T-cell (primary cell): ENCODE measurements at regions not wholly inside any gene's neighbourhood (a gene's known extent, or its start where the extent isn't known, plus 50 kb on each side); places are given as distances from the start of the nearest gene placed in this dataset.

Source experiments
- ATAC-seq, 4 experiments: fragments of 200-7000 bp in 3 of 4; fragments of 150-1000 bp in 1 of 4; cut with Tn5 transposase; replicated peaks in 1 of 4; 1 replicate in 3 of 4; 2 replicates in 1 of 4; pipeline ENCODE4 v1.10.0; 2021; ENCODE audit warnings: moderate library complexity in 3 of 4, mild to moderate bottlenecking in 2 of 4, moderate number of reproducible peaks in 1 of 4
- CTCF ChIA-PET, 2 donors: fragments of 300-600 bp; sonication (Branson Sonifier 250); formaldehyde crosslinking; loops; one replicate each; lab custom pipeline; 2022; ENCODE audit warnings: antibody characterized with exemption in 2 of 2; lab: Charles Lee
- POLR2A ChIA-PET, 2 donors: fragments of 300-600 bp; sonication (Branson Sonifier 250); formaldehyde crosslinking; loops; one replicate each; lab custom pipeline; 2022; ENCODE audit warnings: antibody characterized with exemption in 2 of 2; lab: Charles Lee
- DNase-seq, 35 experiments: peaks; one replicate each; pipeline versions ENCODE4 v3.0.0 to v3.0.0-alpha.2; 2013 to 2023
- H3K27ac ChIP-seq: one replicate; pipeline ENCODE4 v1.5.1; 2013; ENCODE audit warnings: low read length
- H3K27me3 ChIP-seq, 2 experiments: replicated peaks in 1 of 2; 1 replicate in 1 of 2; 2 replicates in 1 of 2; pipeline versions ENCODE4 v1.6.1 to v1.7.0; 2013; ENCODE audit warnings: low read length in 1 of 2, mixed read lengths in 1 of 2; ENCODE audit not compliant: control insufficient read depth in 2 of 2, insufficient read depth in 2 of 2; ENCODE audit errors: extremely low read depth in 1 of 2
- H3K36me3 ChIP-seq, 2 donors: 1 replicate in 1 of 2; 2 replicates in 1 of 2; pipeline versions ENCODE4 v1.6.1 to v1.7.0; 2013; ENCODE audit warnings: low read length in 1 of 2; ENCODE audit not compliant: control insufficient read depth in 2 of 2, insufficient read depth in 1 of 2; ENCODE audit errors: extremely low read depth in 1 of 2
- H3K4me1 ChIP-seq, 2 experiments: 1 replicate in 1 of 2; 2 replicates in 1 of 2; pipeline versions ENCODE4 v1.6.1 to v1.7.0; 2013; ENCODE audit warnings: low read length in 2 of 2, mixed read lengths in 1 of 2; ENCODE audit not compliant: insufficient read depth in 2 of 2, control insufficient read depth in 1 of 2; ENCODE audit errors: extremely low read depth in 1 of 2
- H3K4me3 ChIP-seq, 2 donors: 1 replicate in 1 of 2; 2 replicates in 1 of 2; pipeline versions ENCODE4 v1.5.1 to v1.7.0; 2013; ENCODE audit warnings: mild to moderate bottlenecking in 2 of 2, low read length in 1 of 2, moderate library complexity in 1 of 2; ENCODE audit not compliant: control insufficient read depth in 1 of 2; ENCODE audit errors: extremely low read depth in 1 of 2
- H3K9me3 ChIP-seq: 2 replicates; pipeline ENCODE4 v1.7.0; 2013
- H3K27ac Mint-ChIP-seq, 2 donors: one replicate each; pipeline ENCODE4 v1.8.0; 2020 to 2021; ENCODE audit warnings: mild to moderate bottlenecking in 2 of 2, mixed read lengths in 2 of 2
- H3K27me3 Mint-ChIP-seq, 2 donors: one replicate each; pipeline ENCODE4 v1.8.0; 2021 to 2022; ENCODE audit warnings: mixed read lengths in 2 of 2
- H3K36me3 Mint-ChIP-seq: one replicate; pipeline ENCODE4 v1.8.0; 2021; ENCODE audit warnings: mixed read lengths
- H3K4me1 Mint-ChIP-seq, 3 donors: one replicate each; pipeline ENCODE4 v1.8.0; 2020 to 2022; ENCODE audit warnings: mixed read lengths in 3 of 3, mild to moderate bottlenecking in 1 of 3
- H3K4me3 Mint-ChIP-seq, 3 donors: one replicate each; pipeline ENCODE4 v1.8.0; 2020 to 2022; ENCODE audit warnings: mild to moderate bottlenecking in 3 of 3, mixed read lengths in 3 of 3, moderate library complexity in 3 of 3
- H3K9me3 Mint-ChIP-seq, 3 donors: one replicate each; pipeline ENCODE4 v1.8.0; 2020 to 2022; ENCODE audit warnings: mixed read lengths in 3 of 3
- WGBS: methylation state at CpG from one replicate; pipeline ENCODE4 v1.1.5; 2013; ENCODE audit warnings: missing lambda C conversion rate; ENCODE audit not compliant: insufficient coverage; 5-methylcytosine and 5-hydroxymethylcytosine counted together

GRCh38 chr5:14078716-14079115, 64.4 kb upstream of the TRIO start:
- ChIA-PET POLR2A (no interaction called here), CTCF (no interaction called here)
- Mint-ChIP-seq H3K9me3 (no peaks in the 10 kb centered on the region), H3K27ac (no peak overlapping the region), H3K4me3 (no peak overlapping the region), H3K4me1 (no peaks in the 10 kb centered on the region), H3K36me3 (no peaks in the 10 kb centered on the region), H3K27me3 (peaks cover 0 to 9% of the 10 kb centered on the region in 2 donors)
- Histone ChIP-seq H3K4me1 (no peaks in the 10 kb centered on the region), H3K4me3 (no peak overlapping the region), H3K27ac (no peak overlapping the region), H3K9me3 (no peaks in the 10 kb centered on the region), H3K36me3 (no peaks in the 10 kb centered on the region), H3K27me3 (peaks cover 0 to 2% of the 10 kb centered on the region in 2 experiments)
- DNase-seq (no peak), ATAC-seq (no peak)
- WGBS, result no CpG with 5 or more reads among the region's 3 CpGs

- POLR2A ChIA-PET, result no interaction called here
- Mint-ChIP-seq H3K4me3 (no peak overlapping the region), H3K27me3 (peaks cover 0 to 9% of the 10 kb centered on the region in 2 donors)
These were observed 65.6 kb upstream of the TRIO start for GRCh38 chr5:14077501-14077900.

GRCh38 chr5:14076561-14076960, 66.6 kb upstream of the TRIO start:
- no peaks in the 10 kb centered on the region for H3K9me3 Mint-ChIP-seq

More at GRCh38 chr5:14077501-14077900, 65.6 kb upstream of the TRIO start:
- CTCF ChIA-PET, result no interaction called here
- WGBS, result 89% methylated on average over 6 of the region's 8 CpGs
- Histone ChIP-seq H3K36me3 (no peaks in the 10 kb centered on the region), H3K4me3 (no peak overlapping the region), H3K9me3 (no peaks in the 10 kb centered on the region), H3K4me1 (no peaks in the 10 kb centered on the region), H3K27me3 (peaks cover 0 to 2% of the 10 kb centered on the region in 2 experiments), H3K27ac (no peak overlapping the region)
- ATAC-seq (no peak), DNase-seq (no peak)
- H3K4me1 Mint-ChIP-seq, result no peaks in the 10 kb centered on the region
- no peaks in the 10 kb centered on the region for H3K9me3 Mint-ChIP-seq
- no peak overlapping the region for H3K27ac Mint-ChIP-seq
- H3K36me3 Mint-ChIP-seq, result no peaks in the 10 kb centered on the region

GRCh38 chr5:14075937-14076336, 67.2 kb upstream of the TRIO start:
- Histone ChIP-seq H3K4me1 (no peaks in the 10 kb centered on the region), H3K9me3 (no peaks in the 10 kb centered on the region), H3K27ac (no peak overlapping the region), H3K4me3 (no peak overlapping the region), H3K27me3 (peaks cover 0 to 2% of the 10 kb centered on the region in 2 experiments), H3K36me3 (no peaks in the 10 kb centered on the region)
- ATAC-seq, result no peak
- Mint-ChIP-seq H3K9me3 (no peaks in the 10 kb centered on the region), H3K36me3 (no peaks in the 10 kb centered on the region), H3K27ac (no peak overlapping the region), H3K27me3 (peaks cover 0 to 12% of the 10 kb centered on the region in 2 donors), H3K4me1 (no peaks in the 10 kb centered on the region), H3K4me3 (no peak overlapping the region)
- WGBS, result 88% methylated on average over 10 of the region's 11 CpGs
- DNase-seq, result no peak
- ChIA-PET POLR2A (no interaction called here), CTCF (no interaction called here)

More at GRCh38 chr5:14076561-14076960, 66.6 kb upstream of the TRIO start:
- ATAC-seq, result no peak
- no peaks in the 10 kb centered on the region for H3K4me1 Mint-ChIP-seq
- H3K4me3 Mint-ChIP-seq, result no peak overlapping the region
- H3K27me3 Mint-ChIP-seq, result peaks cover 0 to 9% of the 10 kb centered on the region in 2 donors
- Histone ChIP-seq H3K9me3 (no peaks in the 10 kb centered on the region), H3K36me3 (no peaks in the 10 kb centered on the region), H3K4me3 (no peak overlapping the region), H3K27me3 (peaks cover 0 to 2% of the 10 kb centered on the region in 2 experiments), H3K27ac (no peak overlapping the region), H3K4me1 (no peaks in the 10 kb centered on the region)
- H3K27ac Mint-ChIP-seq, result no peak overlapping the region
- ChIA-PET POLR2A (no interaction called here), CTCF (no interaction called here)
- no peak for DNase-seq
- no peaks in the 10 kb centered on the region for H3K36me3 Mint-ChIP-seq
- WGBS, result 76% methylated on average over 6 of the region's 7 CpGs

- Mint-ChIP-seq H3K36me3 (no peaks in the 10 kb centered on the region), H3K27ac (no peak overlapping the region), H3K4me1 (no peaks in the 10 kb centered on the region), H3K9me3 (no peaks in the 10 kb centered on the region), H3K27me3 (peaks cover 0 to 12% of the 10 kb centered on the region in 2 donors), H3K4me3 (no peak overlapping the region)
- 100% methylated on average over 1 of the region's 5 CpGs for whole genome bisulfite sequencing
- POLR2A ChIA-PET, result interaction anchor here (0.7 kb wide), 2 partner anchors 8 to 754 kb away, joined by 6 to 9 read pairs; no protein-coding TSS in a partner anchor
- Histone ChIP-seq H3K36me3 (no peaks in the 10 kb centered on the region), H3K27ac (no peak overlapping the region), H3K4me3 (no peak overlapping the region), H3K9me3 (no peaks in the 10 kb centered on the region), H3K4me1 (no peaks in the 10 kb centered on the region), H3K27me3 (no peaks in the 10 kb centered on the region)
- CTCF ChIA-PET, result no interaction called here
- no peak for DNase-seq
- no peak for ATAC-seq
These were observed 71.7 kb upstream of the TRIO start for GRCh38 chr5:14071433-14071832.

- ATAC-seq, result no peak
- CTCF ChIA-PET, result interaction anchor here in 1 of 2 donors (0.6 kb wide), 1 partner anchor 294 kb away, joined by 3 read pairs; no protein-coding TSS in a partner anchor
These were observed 74.1 kb upstream of the TRIO start for GRCh38 chr5:14069021-14069420.

GRCh38 chr5:14068136-14068535, 75.0 kb upstream of the TRIO start:
- POLR2A ChIA-PET, result no interaction called here
- WGBS, result no CpG with 5 or more reads among the region's 4 CpGs

More at GRCh38 chr5:14069021-14069420, 74.1 kb upstream of the TRIO start:
- Mint-ChIP-seq H3K36me3 (no peaks in the 10 kb centered on the region), H3K4me1 (no peaks in the 10 kb centered on the region), H3K27ac (no peak overlapping the region), H3K27me3 (peaks cover 0 to 6% of the 10 kb centered on the region in 2 donors), H3K9me3 (no peaks in the 10 kb centered on the region), H3K4me3 (no peak overlapping the region)
- Histone ChIP-seq H3K4me3 (no peak overlapping the region), H3K27ac (no peak overlapping the region), H3K27me3 (no peaks in the 10 kb centered on the region), H3K36me3 (no peaks in the 10 kb centered on the region), H3K4me1 (no peaks in the 10 kb centered on the region), H3K9me3 (no peaks in the 10 kb centered on the region)
- POLR2A ChIA-PET, result interaction anchor here in 1 of 2 donors (0.7 kb wide), 1 partner anchor 16 kb away, joined by 4 read pairs; no protein-coding TSS in a partner anchor
- no peak for DNase-seq
- 85% methylated on average over 4 of the region's 7 CpGs for WGBS

More at GRCh38 chr5:14068136-14068535, 75.0 kb upstream of the TRIO start:
- Mint-ChIP-seq H3K27me3 (peaks cover 0 to 6% of the 10 kb centered on the region in 2 donors), H3K27ac (no peak overlapping the region), H3K4me3 (no peak overlapping the region), H3K36me3 (no peaks in the 10 kb centered on the region), H3K4me1 (no peaks in the 10 kb centered on the region), H3K9me3 (no peaks in the 10 kb centered on the region)
- no peaks in the 10 kb centered on the region for H3K4me1 ChIP-seq
- ATAC-seq (no peak), DNase-seq (no peak)
- CTCF ChIA-PET, result no interaction called here
- H3K27ac ChIP-seq, result no peak overlapping the region
- H3K27me3 ChIP-seq, result no peaks in the 10 kb centered on the region
- H3K4me3 ChIP-seq, result no peak overlapping the region
- no peaks in the 10 kb centered on the region for H3K9me3 ChIP-seq
- no peaks in the 10 kb centered on the region for H3K36me3 ChIP-seq
